Stimulated activated CD8-positive, alpha-beta memory T cell treated with anti-CD3 and anti-CD28 coated beads, Interleukin-2, amount 100 ng/mL, for 1 hour (primary cell): ENCODE measurements at regions not wholly inside any gene's neighbourhood (a gene's known extent, or its start where the extent isn't known, plus 50 kb on each side); places are given as distances from the start of the nearest gene placed in this dataset.

Experiments used
- DNase-seq, 2 donors: peaks; one replicate each; pipeline ENCODE4 v3.0.0-alpha.2; 2020; ENCODE audit warnings: low read depth in 2 of 2

DNA sequence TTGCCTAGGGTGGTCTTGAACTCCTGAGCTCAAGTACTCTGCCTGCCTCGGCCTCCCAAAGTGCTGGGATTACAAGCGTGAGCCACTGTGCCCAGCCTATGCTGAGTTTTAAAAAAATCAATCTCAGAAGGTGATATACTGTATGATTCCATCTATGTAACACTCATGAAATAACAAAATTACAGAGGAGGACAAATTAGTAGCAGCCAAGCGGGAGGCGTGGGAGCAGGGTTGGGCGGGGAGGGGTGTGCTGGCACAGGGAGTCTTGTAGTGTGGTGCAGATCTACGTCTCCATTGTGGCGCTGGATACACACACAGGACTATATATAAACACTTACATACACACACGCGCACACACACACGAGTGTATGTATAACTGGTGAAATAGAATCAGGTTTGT is 80.6 kb upstream of the LINGO1 start:
- DNase-seq: no peak

DNA sequence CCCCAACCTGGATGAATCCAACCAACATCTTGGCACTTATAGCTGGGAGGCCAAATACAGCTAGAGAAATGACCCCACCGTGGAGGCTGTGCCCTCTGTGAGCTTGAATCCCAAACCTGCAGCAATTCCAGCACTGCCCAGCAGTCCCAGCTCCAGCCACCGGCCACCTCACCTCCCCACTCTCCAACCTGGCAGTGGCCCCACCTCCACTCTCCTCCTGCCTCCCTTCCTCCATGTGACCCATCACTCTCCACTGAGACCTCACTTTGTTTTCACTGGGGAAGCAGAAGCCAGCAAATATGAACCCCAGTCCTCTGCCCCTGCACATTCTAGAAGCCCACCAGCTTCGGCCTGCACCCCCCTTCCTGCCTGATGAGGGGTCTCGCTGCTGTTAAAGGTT is 79.7 kb upstream of the LINGO1 start:
- DNase-seq: no peak

DNA sequence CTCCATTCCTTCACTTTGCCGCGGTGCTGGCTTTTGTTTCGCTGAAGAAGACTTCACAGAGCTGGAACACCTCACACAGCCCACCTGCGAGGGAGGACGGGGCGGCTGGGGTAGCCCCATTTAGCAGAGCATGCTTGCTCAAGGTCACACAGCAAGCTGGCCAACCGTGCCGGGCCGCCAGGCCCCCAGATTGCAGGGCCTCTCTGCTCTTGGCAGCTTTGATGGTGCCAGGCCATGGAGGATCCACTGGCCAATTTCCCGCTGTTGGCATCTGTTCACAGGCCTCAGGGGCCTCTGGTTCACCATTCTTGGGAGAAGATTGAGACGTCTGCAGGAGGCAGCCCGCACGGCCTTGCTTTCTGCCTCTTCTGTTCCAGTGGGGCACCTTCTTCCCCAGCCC is 77.9 kb upstream of the LINGO1 start:
- DNase-seq: no peak

DNA sequence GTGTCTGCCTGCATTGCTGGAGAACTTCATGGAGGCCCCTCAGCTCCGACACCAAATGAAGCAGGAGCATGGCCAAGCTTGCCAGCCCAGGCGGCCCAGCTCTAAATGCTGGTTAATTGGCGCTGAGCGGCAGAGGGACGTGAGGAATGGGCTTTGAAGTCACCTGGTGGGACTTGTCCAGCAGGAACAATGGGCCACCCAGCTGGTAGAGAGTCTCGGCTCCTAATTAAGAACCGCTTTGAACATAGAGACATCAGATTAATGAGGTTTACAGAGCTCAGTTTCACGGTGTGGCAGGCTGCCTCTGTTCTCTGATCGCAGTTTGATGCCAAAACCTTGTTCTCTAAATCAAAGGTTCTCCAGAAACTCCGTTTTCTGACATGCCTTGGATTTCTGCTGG is 77.5 kb upstream of the LINGO1 start:
- no peak for DNase-seq

DNA sequence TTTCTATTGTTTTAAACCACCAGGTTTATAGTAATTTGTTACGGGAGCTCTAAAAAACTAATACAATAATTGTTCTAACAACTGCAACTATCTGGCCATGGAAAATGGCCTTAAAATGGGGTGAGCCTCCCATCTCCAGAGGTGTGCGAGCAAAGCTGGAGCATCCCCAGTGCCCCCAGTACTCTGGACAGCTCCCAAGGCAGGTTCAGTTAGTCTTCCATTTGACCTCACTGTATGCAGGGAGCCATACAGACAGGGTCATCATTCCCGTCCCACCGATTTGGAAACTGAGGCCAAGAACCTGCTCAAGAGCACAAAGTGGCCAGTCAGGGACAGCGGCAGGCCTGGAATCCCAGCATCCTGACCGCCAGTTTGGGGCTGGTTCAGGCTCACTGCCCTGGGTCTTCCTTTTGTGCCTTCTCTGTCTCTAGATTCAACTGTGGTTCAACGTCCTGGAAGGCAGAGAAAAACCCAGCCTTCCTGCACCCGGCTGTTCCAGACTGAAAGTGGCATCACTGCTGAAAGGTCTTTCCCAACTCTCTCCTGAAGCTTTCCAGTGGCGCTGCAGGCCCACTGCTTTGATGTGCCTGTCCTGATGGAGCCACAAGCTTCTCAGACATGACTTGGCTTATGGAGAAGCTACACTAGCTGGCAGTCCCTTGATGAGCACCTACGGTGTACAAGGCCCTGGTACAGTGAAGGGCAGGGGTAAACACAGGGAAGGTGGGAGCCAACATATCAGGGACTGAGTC is 76.6 kb upstream of the LINGO1 start:
- DNase-seq: no peak

DNA sequence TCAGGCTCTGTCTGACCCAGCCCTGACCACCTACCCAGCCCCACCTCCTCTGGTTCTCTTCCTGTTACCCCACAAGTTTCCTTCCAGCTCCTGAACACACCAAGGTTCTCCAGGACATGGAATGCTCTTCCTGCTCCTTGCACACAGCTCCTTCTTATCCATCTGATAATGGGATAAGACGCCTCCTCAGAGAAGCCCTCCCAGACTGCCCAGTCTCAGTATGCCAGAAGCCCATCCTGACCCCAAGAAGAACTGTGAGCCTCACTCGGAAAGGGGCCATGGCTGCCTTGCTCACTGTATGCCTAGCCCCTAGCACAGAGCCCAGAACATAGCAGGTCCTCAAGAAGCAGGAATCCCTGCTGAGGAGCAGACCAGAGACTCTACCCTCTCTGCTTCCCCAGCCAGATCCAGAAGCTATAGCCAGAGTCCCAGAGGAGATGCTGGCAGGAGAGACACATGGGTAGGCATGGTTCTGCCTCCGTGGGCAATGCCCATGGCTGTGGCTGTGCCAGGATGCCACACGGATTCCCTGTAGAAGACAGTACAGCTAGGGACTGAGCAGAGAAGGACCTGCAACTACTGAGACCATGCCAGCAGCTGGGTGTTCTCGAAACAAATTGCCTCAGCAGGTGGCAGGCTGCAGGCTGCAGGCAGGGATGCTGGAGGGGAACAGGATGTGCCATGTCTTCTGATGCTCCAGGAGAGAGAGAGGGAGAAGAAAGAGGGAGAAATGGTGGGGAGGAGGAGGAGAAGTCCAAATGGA is 74.0 kb upstream of the LINGO1 start:
- no peak for DNase-seq

DNA sequence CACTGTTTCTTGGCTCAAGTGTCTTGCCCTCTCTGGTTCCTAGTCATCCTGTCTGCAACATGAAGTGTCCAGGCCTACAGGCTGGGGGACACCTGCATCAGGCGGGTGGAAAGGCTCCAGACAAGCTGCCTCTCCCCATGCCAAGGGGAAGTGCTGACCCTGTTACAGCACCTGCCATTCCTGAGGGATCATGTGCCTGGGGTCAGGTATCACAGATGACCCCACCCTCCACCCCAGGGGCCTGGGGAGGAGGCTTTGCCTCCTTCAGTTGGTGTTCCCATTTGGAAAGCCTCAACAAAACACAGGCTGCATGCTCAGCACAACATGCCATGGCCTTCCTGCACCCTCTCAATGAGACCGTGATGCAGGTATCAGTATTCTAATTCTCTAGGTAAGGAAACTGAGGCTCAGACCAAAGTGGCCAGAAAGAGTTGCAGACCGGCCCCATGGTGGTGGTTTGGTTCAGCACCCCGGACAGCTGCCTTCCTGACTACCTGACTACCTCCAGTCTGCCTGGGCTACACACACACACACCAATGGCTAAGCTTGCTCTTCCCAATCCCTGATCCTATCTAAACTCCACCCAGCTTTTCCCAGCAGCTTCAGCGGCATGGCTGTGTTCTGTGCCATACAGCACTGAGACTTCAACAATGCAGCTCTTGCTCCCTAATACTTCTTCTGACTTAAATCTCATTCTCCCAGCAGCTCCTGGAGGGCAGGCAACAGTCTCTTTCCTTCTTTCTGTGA is 69.7 kb upstream of the LINGO1 start:
- DNase-seq: no peak

DNA sequence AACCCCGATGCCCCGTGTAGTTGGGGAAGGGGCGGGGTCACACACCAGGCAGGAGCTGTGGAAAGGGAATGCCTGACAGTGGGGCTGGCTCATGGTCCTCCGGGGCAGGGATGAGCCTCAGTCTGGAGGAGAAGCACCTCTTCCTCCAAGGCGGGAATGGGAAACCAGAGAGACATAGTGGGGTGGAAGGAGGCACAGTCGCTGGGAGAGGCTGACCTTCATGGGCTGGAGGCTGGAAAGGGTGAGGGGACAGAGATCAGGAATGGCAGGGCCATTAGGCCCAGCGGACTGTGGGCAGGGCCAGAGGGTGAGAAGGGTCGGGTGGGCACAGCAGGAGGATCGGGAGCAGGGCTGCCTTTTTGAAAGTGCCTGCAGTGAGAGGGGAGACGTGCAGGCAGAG is 65.8 kb upstream of the LINGO1 start:
- DNase-seq: no peak

DNA sequence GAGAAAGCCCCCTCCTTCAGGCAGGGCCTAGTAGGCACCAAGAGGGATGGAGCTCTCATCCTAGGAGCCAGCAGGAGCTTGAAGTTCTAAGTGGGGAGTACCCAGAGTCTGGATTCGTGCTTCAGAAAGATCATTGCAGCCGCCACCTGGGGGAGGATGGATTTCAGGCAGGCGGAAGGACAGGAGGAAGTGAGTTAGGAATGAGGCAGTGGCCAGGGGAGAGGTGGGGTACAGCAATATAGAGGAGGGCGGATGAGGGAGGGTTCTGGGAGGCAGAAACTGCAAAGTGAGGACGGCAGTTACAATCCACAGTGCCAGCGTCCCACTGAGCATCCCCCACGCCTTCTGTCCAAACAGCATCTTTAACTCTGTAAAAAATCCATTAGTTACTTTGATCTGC is 65.2 kb upstream of the LINGO1 start:
- no peak for DNase-seq

DNA sequence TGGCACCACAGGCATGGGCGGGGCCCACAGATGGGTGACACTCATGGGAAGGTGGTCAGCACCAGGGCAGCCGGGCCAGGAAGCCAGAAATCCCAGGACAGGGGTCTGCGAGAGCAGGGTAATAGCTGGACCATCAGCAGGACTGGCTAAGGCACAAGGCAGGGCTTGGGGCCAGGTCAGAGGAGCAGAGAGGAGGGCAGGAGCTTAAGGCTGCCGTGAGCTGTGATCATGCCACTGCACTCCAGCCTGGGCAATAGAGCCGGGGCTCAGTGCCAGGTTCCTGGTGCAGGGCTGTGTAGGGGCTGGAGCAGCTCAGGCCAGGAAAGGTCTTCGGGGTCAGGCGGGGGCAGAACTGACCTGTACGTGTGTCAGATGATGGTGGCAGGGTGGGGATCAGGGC is 64.2 kb upstream of the LINGO1 start:
- no peak for DNase-seq

DNA sequence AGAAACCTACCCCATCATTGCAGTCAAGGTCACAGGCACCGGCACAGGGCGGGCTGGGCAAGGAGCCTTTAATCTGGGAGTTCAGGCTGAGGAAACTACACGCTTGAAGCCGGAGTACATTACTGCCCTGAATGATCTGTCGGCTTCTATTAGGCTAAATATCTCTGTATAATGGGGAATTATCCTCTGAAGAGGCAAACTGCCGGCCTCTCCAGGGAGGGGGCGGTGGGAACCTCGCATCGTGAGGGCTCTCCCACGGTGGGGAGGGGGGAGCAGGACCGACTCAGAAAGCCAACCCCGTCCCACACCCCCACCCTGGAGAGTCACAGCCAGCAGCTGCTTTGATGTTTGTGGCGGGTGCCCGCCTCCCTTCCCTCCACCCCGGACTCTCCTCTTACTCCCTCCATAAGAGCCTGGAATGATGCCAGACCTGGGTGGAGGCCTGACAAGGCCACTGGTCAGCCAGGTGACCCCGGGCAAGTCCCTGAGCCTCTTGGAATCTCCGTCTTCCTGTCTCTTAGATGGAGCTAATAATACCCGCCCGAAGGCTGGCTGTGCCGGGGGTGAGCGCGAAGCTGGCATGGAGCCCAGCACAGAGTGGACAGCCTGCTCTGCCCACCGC is 63.4 kb upstream of the LINGO1 start:
- DNase-seq: no peak

DNA sequence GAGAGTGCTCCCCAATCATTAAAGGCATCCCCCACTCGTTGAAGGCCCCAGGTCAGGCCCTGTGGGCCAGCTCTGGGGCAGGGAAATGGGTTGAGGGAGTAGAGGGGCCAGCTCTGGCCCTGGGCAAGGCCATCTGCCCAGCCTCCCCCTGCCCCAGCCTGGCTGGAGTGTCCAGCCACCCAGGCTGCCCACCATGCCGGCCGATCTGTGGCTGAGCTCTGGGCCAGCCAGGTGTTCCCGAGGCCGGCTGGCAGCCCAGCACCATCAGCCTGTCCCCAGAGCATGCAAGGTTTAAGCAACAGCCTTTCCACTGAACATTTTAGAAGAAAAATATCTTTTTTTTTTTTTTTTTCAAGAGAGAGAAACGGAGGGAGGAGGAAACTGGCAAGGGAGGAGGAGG is 62.8 kb upstream of the LINGO1 start:
- no peak for DNase-seq

DNA sequence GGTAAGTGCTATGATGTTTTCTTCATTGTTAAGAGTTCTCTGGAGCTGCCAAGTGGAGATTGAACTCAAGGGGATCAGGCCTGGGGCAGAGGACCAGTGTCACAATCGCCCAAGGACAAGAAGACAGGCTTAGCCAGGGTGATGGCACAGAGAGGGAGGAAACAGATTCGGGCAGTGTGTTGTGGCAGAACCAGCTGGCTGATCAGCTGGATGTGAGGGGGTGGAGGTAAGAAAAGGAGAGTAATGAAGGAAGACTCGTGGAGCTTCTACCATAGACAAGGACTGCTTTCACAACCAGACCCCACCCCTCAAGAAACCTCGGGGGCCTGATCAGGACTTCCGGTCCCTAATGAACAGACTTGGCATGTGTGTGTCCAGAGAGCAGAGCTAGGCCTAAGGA is 60.9 kb upstream of the LINGO1 start:
- DNase-seq: no peak

DNA sequence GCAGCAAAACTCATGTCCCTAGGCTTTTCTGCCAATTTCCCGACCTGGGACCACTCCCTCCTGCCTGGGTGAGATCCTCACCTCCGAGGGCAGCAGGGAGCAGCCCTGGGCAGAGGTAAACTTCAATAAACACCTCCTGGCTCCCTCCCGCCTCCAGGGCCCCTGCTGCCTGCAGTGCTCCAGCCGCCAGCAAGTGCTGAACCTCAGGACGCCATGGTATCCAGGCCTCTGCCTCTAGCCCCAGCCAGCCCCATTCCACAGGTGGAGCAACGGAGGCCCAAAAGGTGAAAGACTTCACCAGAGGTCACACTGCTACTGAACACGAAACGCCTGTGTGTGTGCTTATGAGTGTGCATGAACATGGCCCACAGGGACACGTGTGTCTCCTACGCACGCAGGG is 59.9 kb upstream of the LINGO1 start:
- no peak for DNase-seq

DNA sequence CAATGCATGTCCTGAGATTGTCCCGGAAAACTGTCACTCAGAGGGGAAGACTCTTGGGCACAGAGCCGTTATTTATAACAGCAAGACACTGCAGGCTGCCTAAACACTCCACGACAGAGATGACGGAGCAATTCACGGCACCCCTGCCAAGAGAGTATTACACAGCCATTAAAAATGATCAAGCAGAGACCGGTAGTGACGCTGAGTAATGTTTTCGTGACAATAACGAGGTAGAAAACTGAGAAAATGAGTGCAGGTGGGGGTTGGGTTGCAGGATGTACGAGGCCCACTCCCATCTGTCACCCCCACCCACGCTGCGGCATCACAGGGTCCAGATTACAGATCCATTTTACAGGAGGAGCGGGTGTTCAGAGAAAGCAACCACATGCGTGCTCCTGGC is 58.9 kb upstream of the LINGO1 start:
- DNase-seq: no peak

DNA sequence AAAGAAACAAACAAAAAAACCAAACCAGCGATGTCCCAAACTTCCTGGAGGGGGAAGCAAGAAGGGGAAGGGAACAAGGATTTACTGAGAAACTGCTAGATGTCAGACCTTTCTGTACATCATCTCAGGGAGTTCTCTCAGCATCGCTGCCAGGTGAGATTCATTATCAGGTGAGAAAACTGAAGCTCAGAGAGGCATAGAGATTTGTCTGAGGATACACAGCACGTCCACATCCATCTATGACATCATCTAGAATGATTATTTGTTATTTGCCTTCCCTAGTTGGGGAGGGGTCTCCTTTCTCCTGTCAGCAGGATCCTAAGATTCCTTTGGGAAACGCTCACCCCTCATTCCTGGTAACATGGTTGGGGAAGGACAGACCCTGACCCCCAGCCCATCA is 57.1 kb upstream of the LINGO1 start:
- no peak for DNase-seq

DNA sequence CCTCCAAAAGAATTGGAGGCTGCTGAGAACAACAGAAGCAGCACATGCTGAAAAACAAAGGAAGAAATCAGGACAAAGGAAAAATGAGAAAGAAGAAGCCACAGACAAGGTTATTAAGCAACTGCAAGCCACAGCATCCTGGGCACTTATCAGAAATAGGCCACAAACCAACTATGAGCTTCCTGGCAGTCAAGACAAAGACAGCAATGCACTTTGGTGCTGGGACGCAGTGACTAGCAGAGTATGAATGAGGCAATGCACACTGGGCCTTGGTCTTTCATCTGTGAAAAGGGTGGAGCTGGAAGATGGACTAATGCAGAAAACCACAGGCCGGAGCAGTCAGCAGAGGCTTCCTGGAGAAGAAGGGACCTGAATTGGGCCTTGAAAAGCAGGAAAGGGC is 56.0 kb upstream of the LINGO1 start:
- DNase-seq: no peak

DNA sequence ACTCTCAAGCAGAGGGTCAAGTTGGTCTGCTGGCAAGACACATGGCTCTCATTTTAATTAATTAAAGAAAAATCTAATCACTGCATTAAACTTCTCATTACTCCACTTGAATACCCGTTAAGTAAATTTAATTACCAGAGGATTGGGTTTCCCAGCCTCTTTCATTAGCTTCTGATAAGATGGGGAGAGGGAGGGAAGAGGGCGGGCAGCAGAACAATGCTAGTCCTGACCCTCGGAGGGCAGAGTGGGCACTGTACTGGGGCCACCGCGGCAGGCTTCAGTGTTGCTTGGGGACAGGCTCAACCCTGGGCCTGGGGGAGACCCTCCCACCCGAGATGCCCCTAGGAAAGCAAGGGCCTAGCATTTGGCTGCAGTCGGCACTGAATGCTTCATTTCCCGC is 55.6 kb upstream of the LINGO1 start:
- DNase-seq: no peak

DNA sequence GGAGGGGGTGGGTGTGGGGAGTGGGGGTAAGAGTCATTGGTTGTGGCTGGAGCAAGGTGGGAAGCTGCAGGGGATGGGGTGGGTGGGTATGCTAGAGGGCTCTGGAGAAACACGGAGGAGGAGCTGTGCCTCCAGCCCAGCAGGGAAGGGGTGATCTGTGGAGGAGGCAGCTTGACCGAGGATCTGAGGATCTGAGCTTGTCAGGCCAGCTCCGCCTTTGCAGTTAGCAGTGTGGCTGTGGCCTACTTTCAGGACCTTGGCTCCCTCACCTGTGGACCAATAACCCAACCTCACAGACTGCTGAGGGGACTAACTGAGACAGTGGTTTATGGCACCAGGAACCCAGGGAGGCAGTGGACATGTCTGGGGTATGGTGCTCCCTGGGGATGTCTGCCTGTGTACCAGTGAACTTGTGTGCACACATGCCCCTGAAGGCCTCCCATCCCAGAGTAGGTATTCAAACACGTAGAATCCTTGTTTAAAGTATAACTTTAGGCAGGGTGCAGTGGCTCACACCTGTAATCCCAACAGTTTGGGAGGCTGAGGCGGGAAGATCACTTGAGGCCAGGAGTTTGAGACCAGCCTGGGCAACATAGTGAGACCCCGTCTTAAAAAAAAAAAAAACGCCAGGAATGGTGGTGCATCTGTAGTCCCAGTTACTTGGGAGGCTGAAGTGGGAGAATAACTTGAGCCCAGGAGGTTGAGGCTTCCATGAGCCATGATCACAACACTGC is 52.5 kb upstream of the LINGO1 start:
- DNase-seq: no peak

DNA sequence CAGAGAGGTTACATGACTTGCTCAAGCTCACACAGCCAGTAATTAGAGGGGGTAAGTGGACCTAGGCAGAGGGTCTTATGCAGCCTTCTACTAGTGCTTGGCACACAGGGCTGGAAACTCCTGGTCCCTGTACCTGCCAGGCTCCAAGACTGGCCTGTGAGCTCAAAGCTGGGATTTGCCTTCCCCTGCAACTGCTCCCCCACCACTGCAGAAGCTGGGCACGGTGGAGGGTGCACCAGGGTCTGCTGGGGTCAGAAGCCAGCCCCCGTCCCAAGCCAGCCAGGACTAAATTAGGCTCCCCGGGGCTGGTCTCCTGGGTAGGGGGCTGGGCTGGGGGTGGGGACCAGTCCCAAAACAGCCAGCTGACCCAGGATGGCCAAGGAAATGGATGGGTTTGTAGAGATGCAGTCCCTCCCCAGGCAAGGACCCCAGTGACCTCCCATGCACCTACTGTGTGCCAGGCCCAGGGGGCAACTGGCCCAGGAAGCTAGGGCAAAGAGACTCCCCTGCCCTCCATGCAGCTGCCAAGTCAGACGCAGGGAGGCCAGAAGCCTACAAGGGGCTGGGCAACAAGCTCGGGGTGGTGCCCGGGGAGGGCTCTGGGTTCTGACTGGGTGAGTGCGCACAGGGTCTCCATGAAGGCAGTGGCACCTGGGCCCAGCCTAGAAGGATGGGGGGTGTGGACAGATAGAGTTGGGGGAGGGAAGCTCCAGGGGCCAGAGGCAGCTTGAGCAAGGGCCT is 51.8 kb upstream of the LINGO1 start:
- no peak for DNase-seq

DNA sequence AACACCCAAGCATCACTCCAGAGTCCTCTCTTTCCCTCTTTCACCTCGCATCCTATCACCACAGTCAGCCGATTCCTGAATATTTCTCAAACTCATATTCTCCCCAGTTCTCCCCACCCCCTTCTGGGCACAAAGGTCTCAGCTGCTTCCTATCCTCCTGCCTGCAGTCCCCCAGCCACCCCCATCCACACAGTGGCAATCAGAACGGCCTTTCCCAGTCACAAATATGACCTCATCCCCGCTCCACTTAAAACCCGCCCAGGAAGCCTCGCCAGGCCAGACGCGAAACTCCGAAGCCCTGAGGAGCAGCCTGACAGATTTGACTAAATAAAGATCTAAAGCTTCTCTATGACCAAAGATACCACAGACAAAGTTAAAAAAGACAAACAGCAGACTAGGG is 49.9 kb upstream of the LINGO1 start:
- no peak for DNase-seq
